GM10266 (cell line): ENCODE measurements at regions not wholly inside any gene's neighbourhood (a gene's known extent, or its start where the extent isn't known, plus 50 kb on each side); places are given as distances from the start of the nearest gene placed in this dataset.

ENCODE experiments used
- DNase-seq: peaks from one replicate; pipeline ENCODE4 v3.0.0; 2012; ENCODE audit errors: extremely low spot score
- TF ChIP-seq, protein P1 (sequence below): IDR thresholded peaks from 2 replicates; pipeline ENCODE4 v1.5.1; 2012; ENCODE audit warnings: mild to moderate bottlenecking, low read depth; ENCODE audit not compliant: control insufficient read depth, insufficient read depth; ENCODE audit errors: missing control alignments

DNA sequence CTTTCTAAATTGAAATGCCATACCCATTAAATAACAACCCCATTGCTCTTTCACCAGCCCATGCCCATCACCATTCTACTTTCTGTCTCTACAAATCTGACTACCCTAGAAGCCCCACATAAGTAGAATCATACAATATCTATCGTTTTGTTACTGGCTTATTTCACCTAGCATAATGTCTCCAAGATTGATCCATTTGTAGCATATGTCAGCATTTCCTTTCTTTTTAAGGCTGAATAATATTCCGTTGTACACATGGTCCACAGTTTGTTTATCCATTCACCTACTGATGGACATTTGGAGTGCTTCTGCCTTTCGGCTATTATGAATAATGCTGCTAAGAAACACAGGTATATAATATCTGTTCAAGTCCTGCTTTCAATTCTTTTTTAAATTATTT, 393.1 kb upstream of the SOX9 start:
- TF ChIP-seq, protein P1, sequence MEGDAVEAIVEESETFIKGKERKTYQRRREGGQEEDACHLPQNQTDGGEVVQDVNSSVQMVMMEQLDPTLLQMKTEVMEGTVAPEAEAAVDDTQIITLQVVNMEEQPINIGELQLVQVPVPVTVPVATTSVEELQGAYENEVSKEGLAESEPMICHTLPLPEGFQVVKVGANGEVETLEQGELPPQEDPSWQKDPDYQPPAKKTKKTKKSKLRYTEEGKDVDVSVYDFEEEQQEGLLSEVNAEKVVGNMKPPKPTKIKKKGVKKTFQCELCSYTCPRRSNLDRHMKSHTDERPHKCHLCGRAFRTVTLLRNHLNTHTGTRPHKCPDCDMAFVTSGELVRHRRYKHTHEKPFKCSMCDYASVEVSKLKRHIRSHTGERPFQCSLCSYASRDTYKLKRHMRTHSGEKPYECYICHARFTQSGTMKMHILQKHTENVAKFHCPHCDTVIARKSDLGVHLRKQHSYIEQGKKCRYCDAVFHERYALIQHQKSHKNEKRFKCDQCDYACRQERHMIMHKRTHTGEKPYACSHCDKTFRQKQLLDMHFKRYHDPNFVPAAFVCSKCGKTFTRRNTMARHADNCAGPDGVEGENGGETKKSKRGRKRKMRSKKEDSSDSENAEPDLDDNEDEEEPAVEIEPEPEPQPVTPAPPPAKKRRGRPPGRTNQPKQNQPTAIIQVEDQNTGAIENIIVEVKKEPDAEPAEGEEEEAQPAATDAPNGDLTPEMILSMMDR = no peak
- DNase-seq = no peak

DNA sequence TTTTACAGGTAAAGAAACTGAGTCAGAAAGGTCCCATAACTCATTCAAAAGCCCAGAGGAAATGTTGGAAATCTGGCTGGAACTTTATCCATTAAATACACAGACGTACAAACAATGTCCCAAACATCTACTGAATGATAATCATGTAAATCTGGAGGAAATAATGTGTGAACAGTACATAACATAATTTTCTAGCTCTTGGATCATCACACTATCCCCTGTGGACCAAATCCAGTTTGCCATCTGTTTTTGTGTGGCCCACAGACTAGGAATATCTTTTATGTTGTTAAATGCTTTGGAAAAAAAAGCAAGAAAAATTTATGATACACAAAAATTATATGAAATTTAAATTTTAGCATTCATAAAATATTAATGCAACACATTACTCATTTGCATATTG, 389.9 kb upstream of the SOX9 start:
- TF ChIP-seq, protein P1 = no peak
- no peak for DNase-seq

DNA sequence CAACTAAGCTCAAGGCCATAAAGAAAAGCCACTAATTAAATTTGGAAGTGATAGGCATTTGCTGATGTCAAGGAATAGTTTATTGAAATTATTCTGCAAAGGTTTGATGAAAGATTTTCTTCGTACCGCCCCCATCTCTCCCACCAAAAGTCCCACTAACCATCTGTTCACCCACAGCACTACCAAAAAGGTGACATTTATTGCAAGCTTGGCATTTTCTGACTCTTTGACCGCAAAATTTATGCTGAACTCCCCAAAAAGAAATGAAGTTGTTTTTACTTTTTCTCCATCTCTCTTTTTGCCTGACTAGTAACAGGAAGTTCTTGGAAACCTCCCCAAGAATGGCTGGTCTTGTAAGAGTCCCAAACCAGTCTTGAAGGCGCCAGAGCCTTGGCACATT, 384.9 kb upstream of the SOX9 start:
- DNase-seq = no peak
- TF ChIP-seq, protein P1 = no peak

DNA sequence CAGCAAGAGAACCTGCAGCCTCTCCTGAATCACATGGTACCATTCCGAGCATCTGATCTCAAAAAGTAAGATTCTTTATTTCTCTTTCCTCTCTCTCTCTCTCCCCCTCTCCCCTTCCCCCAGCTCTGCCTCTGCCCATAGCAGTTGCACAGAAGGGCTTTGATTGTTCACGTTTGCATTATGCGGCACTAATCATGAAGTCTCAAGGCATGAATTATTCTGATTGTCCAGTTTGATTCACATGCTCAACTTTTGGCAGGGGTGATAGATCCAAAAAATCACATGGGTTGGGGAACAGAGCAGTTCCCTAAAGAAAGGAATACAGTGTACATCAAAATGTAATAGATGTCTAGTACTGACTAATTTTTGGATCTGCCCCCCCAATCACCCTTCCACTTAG, 380.0 kb upstream of the SOX9 start:
- DNase-seq = no peak
- TF ChIP-seq, protein P1 = no peak

DNA sequence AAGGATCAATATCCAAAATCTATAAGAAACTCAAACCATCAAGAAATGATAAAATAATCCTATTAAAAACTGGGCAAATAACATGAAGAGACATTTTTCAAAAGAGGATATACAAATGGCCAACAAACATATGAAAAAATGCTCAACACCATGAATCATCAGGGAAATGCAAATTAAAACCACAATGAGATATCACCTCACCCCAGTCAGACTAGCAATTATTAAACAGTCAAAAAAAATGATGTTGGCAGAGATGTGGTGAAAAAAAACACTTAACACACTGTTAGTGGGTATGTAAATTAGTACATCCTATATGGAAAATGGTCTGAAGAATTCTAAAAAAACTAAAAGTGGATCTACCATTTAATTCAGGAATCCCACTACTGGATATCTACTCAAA, 379.0 kb upstream of the SOX9 start:
- no peak for DNase-seq
- TF ChIP-seq, protein P1 = no peak

DNA sequence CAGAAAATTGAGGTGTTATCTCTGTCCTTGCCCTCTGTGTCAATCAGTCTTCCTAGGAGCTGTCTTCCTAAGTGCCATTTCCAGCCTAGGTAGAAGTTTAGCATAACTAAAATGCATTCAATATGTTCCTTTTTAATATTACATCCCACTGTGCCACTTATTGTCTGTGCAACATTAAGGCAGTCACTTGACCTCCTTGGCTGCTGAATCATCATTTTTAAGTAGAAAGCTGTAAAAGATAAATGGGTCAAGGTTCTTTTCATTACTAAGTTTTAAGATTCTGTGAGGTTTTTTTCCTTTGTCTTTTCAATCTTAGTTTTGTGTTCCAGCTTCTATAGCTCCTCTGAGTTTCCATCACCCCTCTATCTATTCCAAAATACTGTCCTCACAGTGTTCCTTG, 371.9 kb upstream of the SOX9 start:
- DNase-seq = no peak
- TF ChIP-seq, protein P1 = no peak

DNA sequence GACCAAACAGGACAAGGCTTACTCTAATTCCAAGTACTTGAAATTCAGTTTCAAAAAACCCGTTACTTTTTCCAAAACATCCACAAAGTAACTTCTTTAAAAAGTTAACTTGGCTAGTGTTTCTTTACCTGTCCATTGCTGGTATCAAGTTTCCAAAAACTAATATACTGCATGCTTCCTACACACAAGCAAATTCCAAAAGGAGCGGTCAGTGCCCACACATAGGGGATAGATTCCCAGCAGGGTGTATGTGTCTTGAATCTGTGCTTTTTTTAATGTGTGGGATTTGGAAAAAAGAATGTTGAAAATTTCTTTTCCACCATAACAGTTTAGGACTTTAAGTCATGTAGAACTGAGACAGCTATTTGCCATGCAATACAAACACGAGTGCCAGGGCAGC, 367.8 kb upstream of the SOX9 start:
- DNase-seq = no peak
- TF ChIP-seq, protein P1 = no peak
